K562 (cell line): ENCODE measurements at regions not wholly inside any gene's neighbourhood (a gene's known extent, or its start where the extent isn't known, plus 50 kb on each side); places are given as distances from the start of the nearest gene placed in this dataset.

Experiments used
- ATAC-seq: fragments of 200-7000 bp; cut with Tn5 transposase; 3 replicates; pipeline ENCODE4 v1.9.1; 2020; ENCODE audit warnings: moderate library complexity
- BruUV-seq: library from RNA; stranded (reverse); fragments of 400-500 nt; replicated peaks from 2 replicates; lab custom pipeline; 2021; lab: Mats Ljungman, UMichigan
- CTCF ChIA-PET: fragments of 300-600 bp; formaldehyde crosslinking; extraction: SDS; loops from one replicate; lab custom pipeline; 2021; ENCODE audit warnings: low intra/inter-chr PET ratio; lab: Yijun Ruan, JAX
- POLR2A ChIA-PET: fragments of 300-600, 350-650 bp; sonication (Branson Sonifier 250); formaldehyde crosslinking; extraction: SDS; loops from one replicate; lab custom pipeline; 2021; ENCODE audit warnings: antibody characterized with exemption, inconsistent platforms; lab: Yijun Ruan, JAX
- DNase-seq, 4 experiments: peaks; one replicate each; pipeline versions ENCODE4 v3.0.0 to v3.0.0-alpha.2; 2011 to 2018; ENCODE audit warnings: low spot score in 3 of 4, mixed read lengths in 3 of 4; ENCODE audit errors: extremely low read depth in 1 of 4
- FAIRE-seq: peaks from 2 replicates; lab custom pipeline; 2011; peaks lifted over from hg19 to GRCh38; lab: Jason Lieb, UNC
- H2AFZ ChIP-seq: 2 replicates; pipeline ENCODE4 v1.6.0; 2011; ENCODE audit warnings: low read depth, low read length, control low read depth, inconsistent platforms
- H3K27ac ChIP-seq: fragments of 200-600 bp; 3 replicates; pipeline ENCODE4 v1.8.0; 2011; ENCODE audit warnings: low read depth, mild to moderate bottlenecking, control low read depth, inconsistent platforms, low read length, moderate library complexity, mixed read lengths; ENCODE audit errors: extremely low read depth
- H3K27me3 ChIP-seq, 2 experiments: fragments of 300-600 bp in 1 of 2; 2 replicates in 1 of 2; 3 replicates in 1 of 2; pipeline versions ENCODE4 v1.6.0 to v1.8.0; 2011; ENCODE audit warnings: inconsistent platforms in 2 of 2, low read length in 2 of 2, mild to moderate bottlenecking in 1 of 2, mixed read lengths in 1 of 2, moderate library complexity in 1 of 2; ENCODE audit not compliant: control insufficient read depth in 2 of 2, insufficient read depth in 2 of 2
- H3K36me3 ChIP-seq: fragments of 300-600 bp; 3 replicates; pipeline ENCODE4 v1.8.0; 2011; ENCODE audit warnings: mild to moderate bottlenecking, low read length, inconsistent platforms; ENCODE audit not compliant: control insufficient read depth, insufficient read depth
- H3K4me1 ChIP-seq, 2 experiments: fragments of 200-600 bp in 1 of 2; replicated peaks in 1 of 2; 2 replicates in 1 of 2; 3 replicates in 1 of 2; pipeline versions ENCODE4 v1.5.1 to v1.8.0; 2011; ENCODE audit warnings: inconsistent platforms in 2 of 2, low read length in 2 of 2, mild to moderate bottlenecking in 1 of 2, mixed read lengths in 1 of 2, moderate library complexity in 1 of 2; ENCODE audit not compliant: control insufficient read depth in 2 of 2, insufficient read depth in 2 of 2
- H3K4me2 ChIP-seq: 2 replicates; pipeline ENCODE4 v1.6.1; 2011; ENCODE audit warnings: low read length, control low read depth, inconsistent platforms, mixed read lengths; ENCODE audit not compliant: insufficient read depth
- H3K4me3 ChIP-seq: fragments of 200-600 bp; sonication (generic), shearing (Covaris generic); 2 replicates; pipeline ENCODE4 v1.5.1; 2016; ENCODE audit warnings: control low read depth, inconsistent platforms
- H3K79me2 ChIP-seq: fragments of 200-600 bp; 3 replicates; pipeline ENCODE4 v1.8.0; 2011; ENCODE audit warnings: low read length, inconsistent platforms; ENCODE audit not compliant: control insufficient read depth, insufficient read depth
- H3K9ac ChIP-seq, 2 experiments: 2 replicates each; pipeline versions ENCODE4 v1.6.0 to v1.6.1; 2011; ENCODE audit warnings: low read depth in 2 of 2, low read length in 2 of 2, control low read depth in 1 of 2, inconsistent platforms in 1 of 2, mild to moderate bottlenecking in 1 of 2, mixed read lengths in 1 of 2; ENCODE audit not compliant: insufficient read depth in 1 of 2
- H3K9me1 ChIP-seq: one replicate; pipeline ENCODE4 v1.6.0; 2011; ENCODE audit warnings: inconsistent platforms, mild to moderate bottlenecking, low read length, moderate library complexity; ENCODE audit not compliant: control insufficient read depth, insufficient read depth
- H3K9me3 ChIP-seq: replicated peaks from 2 replicates; pipeline ENCODE4 v1.5.1; 2011; ENCODE audit warnings: low read depth, low read length, inconsistent platforms; ENCODE audit not compliant: control insufficient read depth, insufficient read depth
- H4K20me1 ChIP-seq: replicated peaks from 2 replicates; pipeline ENCODE4 v1.6.1; 2011; ENCODE audit warnings: low read length, inconsistent platforms, mixed read lengths; ENCODE audit not compliant: control insufficient read depth, insufficient read depth
- GATAD2B ChIP-seq: fragments of 450-650 bp; IDR thresholded peaks from 2 replicates; pipeline ENCODE4 v1.6.1; 2017; ENCODE audit warnings: mild to moderate bottlenecking, borderline replicate concordance
- HCFC1 ChIP-seq: IDR thresholded peaks from 2 replicates; pipeline ENCODE4 v1.6.1; 2012; ENCODE audit warnings: low read depth, low read length, improper control_type of control experiment
- HES1 ChIP-seq: fragments of 450-650 bp; IDR thresholded peaks from 2 replicates; pipeline ENCODE4 v1.6.1; 2016; ENCODE audit warnings: low read depth, mild to moderate bottlenecking, moderate library complexity
- MNT ChIP-seq, 2 experiments: fragments of 450-650 bp; conservative IDR thresholded peaks; 2 replicates each; pipeline ENCODE4 v1.6.1; 2017; ENCODE audit warnings: mild to moderate bottlenecking in 2 of 2, moderate library complexity in 2 of 2
- MYNN ChIP-seq, 2 experiments: sonication (generic); formaldehyde crosslinking in 1 of 2; IDR thresholded peaks; 2 replicates each; pipeline versions ENCODE4 v1.5.0 to v1.6.1; 2016 to 2020; ENCODE audit warnings: antibody characterized with exemption in 1 of 2, missing genetic modification reagents in 1 of 2
- NR2C1 ChIP-seq, 2 experiments: fragments of 450-650 bp; IDR thresholded peaks; 2 replicates each; pipeline ENCODE4 v1.6.1; 2017; ENCODE audit warnings: mild to moderate bottlenecking in 2 of 2, antibody characterized with exemption in 1 of 2, inconsistent platforms in 1 of 2, missing compliant biosample characterization in 1 of 2, missing genetic modification characterization in 1 of 2
- RBBP5 ChIP-seq: fragments of 200-600 bp; sonication (generic); IDR thresholded peaks from 2 replicates; pipeline ENCODE4 v1.6.1; 2012; ENCODE audit warnings: borderline replicate concordance, mild to moderate bottlenecking, low read length, control low read depth, inconsistent platforms; ENCODE audit not compliant: insufficient read depth, poor library complexity, severe bottlenecking
- ZBTB1 ChIP-seq: sonication (generic); formaldehyde crosslinking; IDR thresholded peaks from 2 replicates; pipeline ENCODE4 v1.8.1; 2023; ENCODE audit warnings: missing genetic modification reagents, low read depth, mild to moderate bottlenecking, borderline replicate concordance
- ZKSCAN1 ChIP-seq: fragments of 150-350 bp; IDR thresholded peaks from 2 replicates; pipeline ENCODE4 v1.6.1; 2016; ENCODE audit warnings: low read depth, low read length
- ZNF140 ChIP-seq: fragments of 250-450 bp; sonication (Bioruptor Pico); IDR thresholded peaks from 2 replicates; pipeline ENCODE4 v1.8.0; 2021; ENCODE audit warnings: moderate library complexity, mild to moderate bottlenecking, inconsistent platforms
- ZNF699 ChIP-seq: fragments of 250-450 bp; sonication (Bioruptor Pico); IDR thresholded peaks from 2 replicates; pipeline ENCODE4 v1.8.0; 2021; ENCODE audit warnings: mild to moderate bottlenecking, moderate library complexity; ENCODE audit not compliant: insufficient replicate concordance
- WGBS: fragments of 100-300 bp; shearing (Covaris generic); methylation state at CpG from one replicate; pipeline ENCODE4 v1.1.6; 2016; ENCODE audit warnings: low coverage, mixed read lengths; ENCODE audit not compliant: insufficient coverage; ENCODE audit errors: missing lambda C conversion rate; 5-methylcytosine and 5-hydroxymethylcytosine counted together
- in situ Hi-C: fragments of 300-500 bp; cut with MboI; formaldehyde crosslinking; loops from 4 replicates; pipeline ENCODE4 v1.15.0; 2018; ENCODE audit warnings: inconsistent platforms, mixed read lengths
- intact Hi-C: fragments of 100-400 bp; cut with micrococcal nuclease; formaldehyde crosslinking; loops from 2 replicates; pipeline ENCODE4 v1.14.2; 2022
- TF ChIP-seq, protein P1 (sequence below): fragments of 250-450 bp; sonication (Bioruptor Pico); IDR thresholded peaks from 2 replicates; pipeline ENCODE4 v1.8.0; 2021; ENCODE audit warnings: borderline replicate concordance, mild to moderate bottlenecking, moderate library complexity; ENCODE audit not compliant: poor library complexity, severe bottlenecking

DNA sequence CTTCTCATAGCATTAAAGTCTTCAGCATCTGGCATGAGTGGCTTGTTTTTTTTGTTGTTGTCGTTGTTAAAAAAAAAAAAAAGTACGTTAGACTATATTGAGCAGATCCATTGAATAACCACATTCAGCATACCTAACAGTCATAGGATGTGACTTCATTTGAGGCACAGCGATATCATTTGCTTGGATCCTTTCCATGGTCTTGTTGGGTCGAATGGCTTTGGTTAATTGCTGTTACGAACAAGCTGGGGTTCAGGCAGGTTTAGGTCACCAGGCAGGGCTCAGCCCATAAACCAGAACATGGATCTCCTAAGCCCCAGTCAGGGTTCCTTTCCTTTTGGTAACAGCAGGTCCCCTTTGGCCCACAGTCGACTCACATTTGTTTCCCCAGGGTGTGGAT is 76.2 kb downstream of the POLR2M start:
- no peak for ATAC-seq
- no peak for FAIRE-seq
- BruUV-seq = no TSS peak

GRCh38 chr15:57784081-57784511 is 77.6 kb downstream of the POLR2M start:
- no peak overlapping the region for H3K27ac ChIP-seq
- ChIA-PET POLR2A (interaction anchor here (0.8 kb wide), 1 partner anchor 19 kb away, joined by 4 read pairs; no protein-coding TSS in a partner anchor), CTCF (interaction anchor here (0.6 kb wide), 1 partner anchor 1181 kb away, joined by 3 read pairs; no protein-coding TSS in a partner anchor)
- no peaks in the 10 kb centered on the region for H3K79me2 ChIP-seq
- no peak overlapping the region for H3K9ac ChIP-seq
- H3K27me3 ChIP-seq = peaks cover 28 to 45% of the 10 kb centered on the region in 2 experiments
- no peaks in the 10 kb centered on the region for H4K20me1 ChIP-seq
- H3K4me1 ChIP-seq = no peaks in the 10 kb centered on the region
- DNase-seq = no peak
- WGBS = 0% methylated on average over 4 of the region's 4 CpGs
- FAIRE-seq = no peak
- H2AFZ ChIP-seq = no peak overlapping the region
- in situ Hi-C loops (no loop called here), intact Hi-C loops (no loop called here)
- H3K4me2 ChIP-seq = no peak overlapping the region
- no peaks in the 10 kb centered on the region for H3K36me3 ChIP-seq
- no peaks in the 10 kb centered on the region for H3K9me1 ChIP-seq
- no peak for ATAC-seq
- H3K4me3 ChIP-seq = no peak overlapping the region
- BruUV-seq = no TSS peak
- no peaks in the 10 kb centered on the region for H3K9me3 ChIP-seq
- TF ChIP-seq MYNN (IDR thresholded peaks at IDR 0.05) = no peak
- no peak for TF ChIP-seq MYNN (CRISPR knock-in tag; IDR thresholded peaks at IDR 0.05)
- no peak for TF ChIP-seq MNT (conservative IDR thresholded peaks at IDR 0.05)
- TF ChIP-seq ZKSCAN1 = no peak
- no peak for TF ChIP-seq RBBP5
- no peak for TF ChIP-seq HCFC1
- no peak for TF ChIP-seq ZNF140 (CRISPR knock-in tag)
- TF ChIP-seq HES1 = no peak
- no peak for TF ChIP-seq ZNF699 (CRISPR knock-in tag)
- TF ChIP-seq ZBTB1 (CRISPR knock-in tag) = no peak
- no peak for TF ChIP-seq GATAD2B
- TF ChIP-seq, protein P1, sequence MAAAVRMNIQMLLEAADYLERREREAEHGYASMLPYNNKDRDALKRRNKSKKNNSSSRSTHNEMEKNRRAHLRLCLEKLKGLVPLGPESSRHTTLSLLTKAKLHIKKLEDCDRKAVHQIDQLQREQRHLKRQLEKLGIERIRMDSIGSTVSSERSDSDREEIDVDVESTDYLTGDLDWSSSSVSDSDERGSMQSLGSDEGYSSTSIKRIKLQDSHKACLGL (CRISPR knock-in tag) = no peak

More for the DNA sequence above, 76.2 kb downstream of the POLR2M start:
- TF ChIP-seq NR2C1 (IDR thresholded peaks at IDR 0.05) (no peak), NR2C1 (tag; IDR thresholded peaks at IDR 0.05) (no peak)
- TF ChIP-seq, all 486 proteins: peak for 0
- no peaks in the 10 kb centered on the region for H3K4me1 ChIP-seq
- 0% methylated on average over 6 of the region's 6 CpGs for WGBS
- no peak overlapping the region for H3K9ac ChIP-seq
- H3K36me3 ChIP-seq = no peaks in the 10 kb centered on the region
- no peak overlapping the region for H3K27ac ChIP-seq
- H2AFZ ChIP-seq = no peak overlapping the region
- no peaks in the 10 kb centered on the region for H3K9me1 ChIP-seq
- H3K9me3 ChIP-seq = no peaks in the 10 kb centered on the region
- H4K20me1 ChIP-seq = no peaks in the 10 kb centered on the region
- H3K27me3 ChIP-seq = peaks cover 32 to 39% of the 10 kb centered on the region in 2 experiments; a peak in 4 of 5 replicates
- CTCF ChIA-PET = no interaction called here
- no peak overlapping the region for H3K4me3 ChIP-seq
- no peak overlapping the region for H3K4me2 ChIP-seq
- DNase-seq = no peak
- in situ Hi-C loops = no loop called here
- POLR2A ChIA-PET = no interaction called here
- no peaks in the 10 kb centered on the region for H3K79me2 ChIP-seq
- intact Hi-C loops = no loop called here
